ENCODE measurements at regions not wholly inside any gene's neighbourhood (a gene's known extent, or its start where the extent isn't known, plus 50 kb on each side); places are given as distances from the start of the nearest gene placed in this dataset.

DNA sequence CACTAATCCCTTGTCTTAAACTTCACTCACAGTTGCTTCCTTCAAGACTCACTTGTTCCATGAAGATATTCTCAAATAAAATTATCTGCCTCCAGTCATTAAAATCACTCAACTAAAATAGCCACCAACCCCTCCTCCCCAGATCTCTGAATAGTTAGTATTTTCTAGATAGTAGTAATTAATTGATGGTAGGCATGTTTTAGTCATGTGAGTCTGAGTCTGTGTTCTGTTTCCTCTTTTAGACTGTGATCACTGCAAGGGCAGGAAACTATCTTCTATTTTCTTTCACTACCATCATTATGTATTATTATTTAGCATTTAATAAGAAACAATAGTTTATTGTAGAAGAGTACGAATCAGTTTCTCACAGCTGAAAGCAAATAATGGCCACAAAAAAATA lies 1080.5 kb downstream of the IGSF11 start:
- Mint-ChIP-seq H3K27me3 (ENCODE audit: low read depth in 3 of 3) (peaks cover 0 to 2% (median 0%) of the 10 kb centered on the region in 3 donors), H3K4me3 (no peak overlapping the region), H3K36me3 (no peaks in the 10 kb centered on the region), H3K27ac (no peak overlapping the region), H3K9me3 (peaks cover 7 to 41% (median 12%) of the 10 kb centered on the region in 6 donors), H3K4me1 (no peaks in the 10 kb centered on the region)
- no peak for DNase-seq

DNA sequence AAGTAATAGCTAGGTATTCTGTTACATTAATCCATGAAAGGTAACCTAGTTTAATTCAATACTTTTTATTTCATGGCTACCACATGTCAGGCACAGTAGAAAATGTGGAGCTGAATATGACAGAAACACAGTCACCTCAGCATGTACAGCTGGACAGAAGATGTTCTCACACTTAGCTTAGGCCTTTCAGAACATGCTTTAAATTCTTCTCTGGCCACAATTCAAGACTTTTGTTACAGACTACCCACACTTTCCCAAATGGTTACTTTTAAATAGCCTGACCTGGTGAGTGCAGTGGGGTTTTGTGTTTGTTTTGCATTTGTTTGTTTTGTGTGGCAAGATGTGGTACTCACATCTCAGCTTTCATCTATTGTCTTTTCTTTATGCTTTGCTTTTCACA lies 1079.5 kb downstream of the IGSF11 start:
- H3K4me3 Mint-ChIP-seq: no peak overlapping the region
- H3K36me3 Mint-ChIP-seq: no peaks in the 10 kb centered on the region
- H3K27me3 Mint-ChIP-seq (ENCODE audit: low read depth in 3 of 3): peaks cover 0 to 3% (median 0%) of the 10 kb centered on the region in 3 donors

DNA sequence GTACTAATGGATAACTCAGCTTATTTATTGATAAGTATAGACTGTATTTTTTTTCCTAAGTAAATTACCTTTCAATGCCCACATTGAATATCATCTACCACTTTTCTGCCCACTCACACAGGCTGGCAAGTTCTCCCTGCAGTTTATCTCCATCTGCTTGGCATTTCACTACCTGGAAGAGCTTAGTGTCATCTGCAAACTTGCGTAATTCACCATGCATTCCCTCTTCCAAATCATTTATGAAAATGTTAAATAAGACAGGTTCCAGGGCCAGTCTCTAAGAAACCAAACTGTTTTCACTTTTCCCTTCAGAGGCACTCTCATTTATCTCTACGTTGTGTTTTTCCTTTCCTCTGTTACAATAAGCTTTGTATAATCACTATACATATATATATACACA lies 1076.6 kb downstream of the IGSF11 start:
- no peaks in the 10 kb centered on the region for H3K36me3 Mint-ChIP-seq
- peaks cover 0 to 3% (median 0%) of the 10 kb centered on the region in 3 donors for H3K27me3 Mint-ChIP-seq (ENCODE audit: low read depth in 3 of 3)
- no peaks in the 10 kb centered on the region for H3K4me1 Mint-ChIP-seq
- no peak for DNase-seq
- H3K27ac Mint-ChIP-seq: no peak overlapping the region
- no peak overlapping the region for H3K4me3 Mint-ChIP-seq
- peaks cover 5 to 44% (median 13%) of the 10 kb centered on the region in 6 donors for H3K9me3 Mint-ChIP-seq

More for the DNA sequence above, 1079.5 kb downstream of the IGSF11 start:
- Mint-ChIP-seq H3K4me1 (no peaks in the 10 kb centered on the region), H3K27ac (no peak overlapping the region), H3K9me3 (peaks cover 7 to 38% (median 13%) of the 10 kb centered on the region in 6 donors)
- DNase-seq: no peak

DNA sequence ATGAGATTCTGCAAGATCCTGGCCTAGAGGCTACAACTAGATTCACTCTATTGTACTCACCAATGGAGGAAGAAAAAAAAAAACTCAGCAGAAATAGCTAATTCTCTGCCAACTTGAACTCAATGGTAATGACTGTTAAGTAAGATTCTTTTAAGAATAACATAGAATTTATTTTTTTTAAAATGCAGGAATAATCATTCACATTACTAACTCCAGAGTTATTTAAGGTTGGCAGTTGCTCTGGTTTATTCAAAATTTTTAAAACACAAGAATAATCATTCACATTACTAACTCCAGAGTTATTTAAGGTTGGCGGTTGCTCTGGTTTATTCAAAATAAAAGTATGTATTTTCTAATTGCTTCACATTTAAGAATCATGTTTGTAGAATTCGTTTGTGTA lies 1071.9 kb downstream of the IGSF11 start:
- DNase-seq: no peak
- Mint-ChIP-seq H3K4me1 (no peaks in the 10 kb centered on the region), H3K4me3 (no peak overlapping the region), H3K36me3 (no peaks in the 10 kb centered on the region), H3K9me3 (peaks cover 2 to 24% (median 9%) of the 10 kb centered on the region in 6 donors), H3K27me3 (ENCODE audit: low read depth in 3 of 3) (peaks cover 0 to 3% (median 0%) of the 10 kb centered on the region in 3 donors), H3K27ac (no peak overlapping the region)

DNA sequence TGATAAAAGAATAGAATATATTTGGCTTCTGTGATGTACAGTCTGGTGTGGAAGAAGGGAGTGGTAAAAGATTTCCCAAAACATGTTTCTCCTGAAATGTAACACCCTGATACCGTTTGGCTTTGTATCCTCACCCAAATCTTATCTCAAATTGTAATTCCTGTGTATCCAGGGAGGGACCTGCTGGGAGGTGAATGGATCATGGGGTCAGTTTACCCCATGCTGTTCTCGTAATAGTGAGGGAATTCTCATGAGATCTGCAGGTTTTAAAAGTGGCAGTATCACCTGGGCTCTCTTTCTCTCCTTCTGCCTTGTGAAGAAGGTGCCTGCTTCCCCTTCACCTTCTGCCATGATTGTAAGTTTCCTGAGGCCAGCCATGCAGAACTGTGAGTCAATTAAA lies 1070.8 kb downstream of the IGSF11 start:
- DNase-seq: no peak
- peaks cover 2 to 17% (median 8%) of the 10 kb centered on the region in 6 donors for H3K9me3 Mint-ChIP-seq

DNA sequence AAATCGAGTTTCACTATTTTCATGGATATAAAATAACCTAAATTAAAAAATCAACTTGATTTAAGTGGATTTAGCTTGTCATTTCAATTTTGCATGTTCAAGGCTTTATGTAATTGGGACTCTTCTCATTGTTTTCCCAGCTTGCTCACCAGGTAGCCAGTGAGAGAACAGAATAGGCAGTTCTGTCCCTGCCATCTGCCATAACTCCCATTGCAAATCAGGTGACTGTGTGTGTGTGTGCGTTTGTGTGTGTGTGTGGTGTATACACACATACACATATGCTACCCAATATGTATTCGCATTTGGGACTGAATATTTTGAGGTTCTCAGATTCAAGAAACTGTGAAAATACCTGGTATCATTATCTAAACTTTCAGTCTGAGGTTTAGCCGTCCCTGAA lies 1069.8 kb downstream of the IGSF11 start:
- Mint-ChIP-seq H3K4me3 (no peak overlapping the region), H3K36me3 (no peaks in the 10 kb centered on the region), H3K4me1 (no peaks in the 10 kb centered on the region), H3K27ac (no peak overlapping the region), H3K9me3 (peaks cover 0 to 12% (median 4%) of the 10 kb centered on the region in 6 donors), H3K27me3 (ENCODE audit: low read depth in 3 of 3) (no peaks in the 10 kb centered on the region)
- no peak for DNase-seq

More for the DNA sequence above, 1070.8 kb downstream of the IGSF11 start:
- no peak overlapping the region for H3K27ac Mint-ChIP-seq
- H3K4me3 Mint-ChIP-seq: no peak overlapping the region
- no peaks in the 10 kb centered on the region for H3K4me1 Mint-ChIP-seq
- H3K27me3 Mint-ChIP-seq (ENCODE audit: low read depth in 3 of 3): peaks cover 0 to 3% (median 0%) of the 10 kb centered on the region in 3 donors
- no peaks in the 10 kb centered on the region for H3K36me3 Mint-ChIP-seq

DNA sequence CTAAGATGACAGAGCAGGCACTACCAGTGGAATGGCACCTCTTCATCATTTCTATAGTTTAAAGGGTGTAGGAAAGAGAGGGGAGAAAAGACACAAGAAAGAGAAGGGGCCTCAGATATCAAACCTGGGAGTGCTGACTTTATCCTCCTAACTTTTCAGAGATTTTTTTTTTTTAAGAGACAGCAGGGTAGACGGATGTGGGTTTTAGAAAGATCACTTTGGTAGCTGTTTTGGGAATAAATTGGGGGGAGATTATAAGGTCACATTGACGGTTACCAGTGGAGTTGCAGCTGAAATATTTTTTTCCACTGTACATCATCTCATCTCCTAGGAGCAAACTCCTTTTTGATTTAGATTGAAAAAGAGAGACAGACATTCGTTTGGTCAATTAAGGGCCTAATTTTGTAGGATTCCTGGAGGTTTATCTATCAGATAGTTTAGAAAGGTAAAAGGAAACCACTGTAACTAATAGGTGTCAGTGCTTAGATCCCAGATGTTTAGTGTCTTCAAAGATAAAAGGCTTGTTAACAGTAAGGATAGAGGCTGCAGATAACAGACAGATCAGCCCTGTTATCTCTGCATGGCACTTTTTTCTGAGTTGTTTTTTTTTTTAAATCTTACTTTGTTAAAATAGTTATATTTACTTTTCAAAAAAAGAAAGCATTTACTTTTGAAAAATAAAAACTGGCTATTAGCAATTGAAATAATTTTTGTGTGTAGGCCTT lies 1057.0 kb downstream of the IGSF11 start:
- H3K36me3 Mint-ChIP-seq: no peaks in the 10 kb centered on the region

DNA sequence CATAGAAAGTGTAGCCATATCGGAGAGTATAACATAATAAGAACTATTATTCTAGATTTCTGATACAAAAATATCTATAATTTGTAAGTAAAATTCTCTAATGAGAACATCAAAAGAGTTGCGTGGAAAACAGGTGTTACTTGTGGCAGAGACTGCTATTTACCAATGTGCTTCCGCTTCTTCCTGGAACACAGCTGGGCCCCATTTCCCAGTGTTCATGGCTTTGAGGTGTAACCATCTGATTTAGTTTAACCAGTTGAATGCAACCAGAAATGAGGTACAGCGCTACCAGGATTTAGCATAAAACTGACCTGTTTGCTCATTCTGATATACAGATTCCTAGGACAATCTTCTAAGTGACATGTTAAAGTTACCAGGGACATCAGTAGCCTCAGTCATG lies 1055.2 kb downstream of the IGSF11 start:
- DNase-seq: no peak
- no peak overlapping the region for H3K4me3 Mint-ChIP-seq
- no peak overlapping the region for H3K27ac Mint-ChIP-seq
- H3K36me3 Mint-ChIP-seq: no peaks in the 10 kb centered on the region
- peaks cover 0 to 21% (median 5%) of the 10 kb centered on the region in 6 donors for H3K9me3 Mint-ChIP-seq
- peaks cover 0 to 2% (median 0%) of the 10 kb centered on the region in 3 donors for H3K27me3 Mint-ChIP-seq (ENCODE audit: low read depth in 3 of 3)
- no peaks in the 10 kb centered on the region for H3K4me1 Mint-ChIP-seq

More for the DNA sequence above, 1057.0 kb downstream of the IGSF11 start:
- peaks cover 0 to 2% (median 0%) of the 10 kb centered on the region in 3 donors for H3K27me3 Mint-ChIP-seq (ENCODE audit: low read depth in 3 of 3)
- H3K27ac Mint-ChIP-seq: no peak overlapping the region
- H3K9me3 Mint-ChIP-seq: peaks cover 0 to 20% (median 5%) of the 10 kb centered on the region in 6 donors
- H3K4me1 Mint-ChIP-seq: no peaks in the 10 kb centered on the region
- no peak overlapping the region for H3K4me3 Mint-ChIP-seq
- no peak for DNase-seq

DNA sequence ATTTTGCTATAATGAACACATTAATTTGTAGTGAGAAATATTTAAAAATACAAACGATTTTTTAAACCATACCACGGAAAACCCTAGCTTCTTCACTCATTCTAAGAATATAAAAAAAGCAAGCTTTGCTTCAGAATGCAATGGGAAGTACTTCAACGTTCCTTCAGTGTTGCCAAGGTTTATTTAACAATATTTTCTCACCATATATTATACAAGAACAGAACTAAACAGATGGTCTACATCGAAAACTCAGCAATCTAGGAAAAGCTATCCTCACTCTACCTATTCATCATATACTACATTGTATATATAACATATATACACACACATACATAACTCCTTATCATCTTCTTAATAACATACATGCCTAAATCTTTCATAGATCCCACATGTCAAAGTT lies 1047.4 kb downstream of the IGSF11 start:
- Mint-ChIP-seq H3K4me3 (no peak overlapping the region), H3K36me3 (no peaks in the 10 kb centered on the region), H3K4me1 (no peaks in the 10 kb centered on the region), H3K27ac (no peak overlapping the region), H3K9me3 (peaks cover 0 to 16% (median 5%) of the 10 kb centered on the region in 6 donors), H3K27me3 (ENCODE audit: low read depth in 3 of 3) (no peaks in the 10 kb centered on the region)
- no peak for DNase-seq

DNA sequence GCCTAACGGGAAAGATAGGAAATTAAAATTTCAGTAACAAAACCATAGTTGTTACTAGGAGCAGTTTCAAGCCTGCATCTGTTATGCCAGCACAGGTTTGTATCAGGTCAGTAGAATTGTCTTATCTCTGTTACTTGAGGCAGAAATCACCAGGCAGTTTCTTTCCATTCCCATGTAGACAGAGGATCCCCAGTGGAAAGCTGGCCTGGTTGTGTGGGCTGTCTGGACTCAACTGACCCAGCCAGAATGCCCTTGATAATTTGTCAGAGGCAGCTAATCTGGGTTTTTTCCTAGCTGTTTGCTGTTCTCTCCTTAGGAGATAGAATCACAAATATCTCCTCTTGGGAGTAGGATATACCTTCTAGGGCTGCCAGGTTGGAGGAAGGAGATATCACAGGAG lies 1044.7 kb downstream of the IGSF11 start:
- Mint-ChIP-seq H3K27ac (no peak overlapping the region), H3K36me3 (no peaks in the 10 kb centered on the region), H3K4me1 (no peaks in the 10 kb centered on the region), H3K4me3 (no peak overlapping the region), H3K27me3 (ENCODE audit: low read depth in 3 of 3) (no peaks in the 10 kb centered on the region), H3K9me3 (peaks cover 0 to 10% (median 4%) of the 10 kb centered on the region in 6 donors)
- no peak for DNase-seq

DNA sequence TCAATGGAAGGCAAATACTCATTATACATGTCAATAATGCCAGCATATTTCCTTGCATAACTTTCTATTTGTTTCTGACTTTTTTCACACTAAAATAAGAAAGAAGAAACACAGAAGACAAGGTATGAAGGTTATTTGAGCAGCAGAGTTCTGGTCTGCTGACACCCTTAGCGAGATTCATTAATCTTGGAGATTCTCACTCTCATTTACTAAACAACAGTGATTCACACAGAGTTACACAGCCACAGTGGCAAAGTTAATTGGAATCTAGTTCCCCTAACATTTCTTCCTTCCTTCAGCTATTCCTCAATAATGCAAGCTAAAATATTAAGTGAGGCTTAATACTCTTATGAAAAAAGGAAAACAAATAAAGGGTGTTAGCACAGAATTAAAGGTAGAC lies 1044.0 kb downstream of the IGSF11 start:
- no peak for DNase-seq
- H3K36me3 Mint-ChIP-seq: no peaks in the 10 kb centered on the region
- H3K4me3 Mint-ChIP-seq: no peak overlapping the region
- no peaks in the 10 kb centered on the region for H3K27me3 Mint-ChIP-seq (ENCODE audit: low read depth in 3 of 3)
- peaks cover 0 to 8% (median 4%) of the 10 kb centered on the region in 6 donors for H3K9me3 Mint-ChIP-seq
- H3K4me1 Mint-ChIP-seq: no peaks in the 10 kb centered on the region
- H3K27ac Mint-ChIP-seq: no peak overlapping the region

DNA sequence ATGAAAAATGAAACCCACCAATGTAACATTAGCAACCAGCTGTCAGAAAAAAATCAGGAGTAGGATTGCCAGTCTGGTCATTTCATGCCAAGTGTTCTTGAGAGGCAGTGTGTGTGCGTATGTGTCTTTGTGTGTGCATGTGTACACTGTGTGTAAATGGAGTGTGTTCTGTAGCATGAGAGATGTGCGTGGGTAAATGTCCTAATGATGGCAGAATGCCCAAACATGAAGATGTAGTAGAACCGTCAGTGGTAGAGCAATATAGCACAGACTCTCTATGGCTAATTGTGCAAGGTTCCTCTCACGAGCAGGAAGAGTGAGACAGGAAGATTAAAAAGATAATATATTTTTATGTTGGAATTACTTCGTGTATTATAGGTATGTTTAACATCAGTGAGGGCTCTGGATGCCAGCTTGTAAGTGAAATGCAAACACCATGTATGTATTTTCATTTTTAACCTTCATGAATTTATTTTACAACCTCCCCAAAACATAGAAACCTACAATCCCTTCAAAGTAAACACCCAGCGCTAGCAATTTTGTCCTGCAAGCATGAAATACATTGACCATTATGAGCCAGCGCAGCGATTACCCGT lies 1038.7 kb downstream of the IGSF11 start:
- Mint-ChIP-seq H3K9me3 (peaks cover 0 to 14% (median 4%) of the 10 kb centered on the region in 6 donors), H3K4me1 (no peaks in the 10 kb centered on the region), H3K4me3 (no peak overlapping the region), H3K27ac (no peak overlapping the region), H3K36me3 (no peaks in the 10 kb centered on the region), H3K27me3 (ENCODE audit: low read depth in 3 of 3) (no peaks in the 10 kb centered on the region)
- no peak for DNase-seq

DNA sequence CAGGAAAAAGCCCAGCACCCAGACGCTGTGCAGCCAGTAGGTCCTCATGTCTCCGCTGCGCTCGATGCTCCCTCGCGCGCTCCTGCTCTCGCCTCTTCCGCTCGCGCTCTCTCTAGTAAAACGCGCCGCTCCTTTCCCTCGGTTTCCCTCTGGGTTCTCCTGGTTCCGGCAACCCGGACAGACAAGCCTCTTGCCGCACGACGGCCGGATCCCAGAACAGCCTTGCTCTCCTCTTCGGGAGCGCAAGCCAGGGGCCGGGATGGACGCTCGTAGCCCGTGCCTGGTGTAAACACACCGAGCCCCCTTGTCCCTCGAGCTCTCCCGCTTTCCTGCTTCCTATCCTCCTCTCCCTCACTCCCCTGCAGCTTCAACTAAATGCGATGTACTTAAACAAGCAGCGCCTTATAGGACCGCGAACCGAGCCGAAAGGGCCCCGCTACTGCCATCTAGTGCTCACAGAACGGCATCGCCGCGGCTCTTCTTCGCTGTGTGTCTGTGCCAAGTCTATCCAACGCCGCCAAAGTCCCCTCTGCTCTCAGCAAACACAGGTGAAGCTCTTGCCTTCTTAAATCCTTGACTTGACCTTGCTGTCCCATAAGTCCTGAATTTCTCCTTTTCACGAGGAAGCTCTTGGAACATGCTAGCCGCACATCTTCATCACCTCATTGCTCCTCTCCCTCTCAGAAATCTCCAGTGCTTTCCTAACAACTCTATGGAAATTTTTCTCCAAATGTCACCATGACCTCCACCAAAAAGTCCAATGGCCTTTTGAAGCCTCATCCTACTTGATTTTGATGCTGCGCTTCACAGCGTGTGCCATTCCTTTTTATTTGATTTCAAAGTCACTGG lies 1037.2 kb downstream of the IGSF11 start:
- H3K27me3 Mint-ChIP-seq (ENCODE audit: low read depth in 3 of 3): no peaks in the 10 kb centered on the region
- no peaks in the 10 kb centered on the region for H3K36me3 Mint-ChIP-seq
- no peaks in the 10 kb centered on the region for H3K4me1 Mint-ChIP-seq
- peaks cover 0 to 19% (median 4%) of the 10 kb centered on the region in 6 donors for H3K9me3 Mint-ChIP-seq
- no peak overlapping the region for H3K4me3 Mint-ChIP-seq
- no peak overlapping the region for H3K27ac Mint-ChIP-seq
- no peak for DNase-seq

DNA sequence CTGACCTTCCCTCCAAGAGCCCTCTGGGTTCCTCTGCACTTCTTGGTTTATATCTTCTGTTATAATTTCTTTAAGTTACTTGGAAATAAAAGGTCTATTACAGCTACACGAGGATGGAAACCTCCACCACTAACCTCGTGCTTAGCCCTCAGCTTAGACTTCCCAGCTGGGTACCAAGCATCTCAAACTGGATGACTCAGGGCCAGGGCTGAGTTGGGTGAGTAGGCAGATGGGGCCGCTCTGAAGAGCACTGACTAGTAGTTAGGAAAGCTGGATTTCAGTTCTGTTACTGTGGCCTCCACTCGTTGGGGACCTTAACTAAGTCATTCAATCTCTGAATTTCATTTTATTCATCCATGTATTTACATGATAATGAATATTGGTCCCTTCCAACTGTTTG lies 1036.6 kb downstream of the IGSF11 start:
- H3K36me3 Mint-ChIP-seq: no peaks in the 10 kb centered on the region
- H3K27ac Mint-ChIP-seq: no peak overlapping the region
- no peaks in the 10 kb centered on the region for H3K27me3 Mint-ChIP-seq (ENCODE audit: low read depth in 3 of 3)
- no peak overlapping the region for H3K4me3 Mint-ChIP-seq
- H3K4me1 Mint-ChIP-seq: no peaks in the 10 kb centered on the region
- no peak for DNase-seq
- peaks cover 0 to 22% (median 5%) of the 10 kb centered on the region in 6 donors for H3K9me3 Mint-ChIP-seq
